ENCODE measurements at regions not wholly inside any gene's neighbourhood (a gene's known extent, or its start where the extent isn't known, plus 50 kb on each side); places are given as distances from the start of the nearest gene placed in this dataset.

GRCh38 chr5:73395256-73395655 lies 53.3 kb downstream of the FOXD1 start:
- DNase-seq (ENCODE audit: low spot score) = no peak

- DNase-seq (ENCODE audit: low spot score) = no peak
Measured at GRCh38 chr5:73394610-73395009, 54.0 kb downstream of the FOXD1 start.

- DNase-seq (ENCODE audit: low spot score) = no peak
Measured at GRCh38 chr5:73393611-73394489, 54.7 kb downstream of the FOXD1 start.

- no peak for DNase-seq (ENCODE audit: low spot score)
Measured at GRCh38 chr5:73392775-73393174, 55.8 kb downstream of the FOXD1 start.

- DNase-seq (ENCODE audit: low spot score) = no peak
Measured at GRCh38 chr5:73391441-73391881, 57.1 kb downstream of the FOXD1 start.

- DNase-seq (ENCODE audit: low spot score) = no peak
Measured at GRCh38 chr5:73390972-73391371, 57.6 kb downstream of the FOXD1 start.

- no peak for DNase-seq (ENCODE audit: low spot score)
Measured at GRCh38 chr5:73388740-73389139, 59.8 kb downstream of the FOXD1 start.

GRCh38 chr5:73388306-73388684 lies 60.3 kb downstream of the FOXD1 start:
- DNase-seq (ENCODE audit: low spot score) = peak; percentile 88

GRCh38 chr5:73387601-73388305 lies 60.8 kb downstream of the FOXD1 start:
- peak; percentile 69 for DNase-seq (ENCODE audit: low spot score)

GRCh38 chr5:73387149-73387591 lies 61.4 kb downstream of the FOXD1 start:
- no peak for DNase-seq (ENCODE audit: low spot score)

- DNase-seq (ENCODE audit: low spot score) = no peak
Measured at GRCh38 chr5:73384861-73385260, 63.7 kb downstream of the FOXD1 start.

GRCh38 chr5:73382401-73382740 lies 66.2 kb downstream of the FOXD1 start:
- no peak for DNase-seq (ENCODE audit: low spot score)

GRCh38 chr5:73381590-73382400 lies 66.8 kb downstream of the FOXD1 start:
- no peak for DNase-seq (ENCODE audit: low spot score)

- DNase-seq (ENCODE audit: low spot score) = no peak
Measured at GRCh38 chr5:73380710-73381589, 67.6 kb downstream of the FOXD1 start.

- no peak for DNase-seq (ENCODE audit: low spot score)
Measured at GRCh38 chr5:73380041-73380440, 68.5 kb downstream of the FOXD1 start.

- no peak for DNase-seq (ENCODE audit: low spot score)
Measured at GRCh38 chr5:73379435-73379834, 69.1 kb downstream of the FOXD1 start.

- DNase-seq (ENCODE audit: low spot score) = no peak
Measured at GRCh38 chr5:73378765-73379164, 69.8 kb downstream of the FOXD1 start.

GRCh38 chr5:73378070-73378469 lies 70.5 kb downstream of the FOXD1 start:
- peak; percentile 14 for DNase-seq (ENCODE audit: low spot score)

GRCh38 chr5:73376618-73377170 lies 71.9 kb downstream of the FOXD1 start:
- DNase-seq (ENCODE audit: low spot score) = peak; percentile 79

GRCh38 chr5:73375949-73376348 lies 72.6 kb downstream of the FOXD1 start:
- DNase-seq (ENCODE audit: low spot score) = no peak

GRCh38 chr5:73375191-73375545 lies 73.4 kb downstream of the FOXD1 start:
- no peak for DNase-seq (ENCODE audit: low spot score)
